Type B pancreatic cell (in vitro differentiated cells): ENCODE measurements at regions not wholly inside any gene's neighbourhood (a gene's known extent, or its start where the extent isn't known, plus 50 kb on each side); places are given as distances from the start of the nearest gene placed in this dataset.
A peak's percentile ranks its signal among the peaks of the same experiment; 100 is the strongest.

Experiments used
- DNase-seq: peaks from one replicate; pipeline ENCODE4 v3.0.0; 2021; ENCODE audit warnings: mixed read lengths; ENCODE audit not compliant: unreplicated experiment; ENCODE audit errors: extremely low spot score
- H3K27ac Mint-ChIP-seq: 2 replicates; pipeline ENCODE4 v1.8.0; 2021; ENCODE audit warnings: mild to moderate bottlenecking, mixed read lengths
- H3K27me3 Mint-ChIP-seq: 2 replicates; pipeline ENCODE4 v1.8.0; 2021; ENCODE audit warnings: mixed read lengths
- H3K36me3 Mint-ChIP-seq: 2 replicates; pipeline ENCODE4 v1.8.0; 2021; ENCODE audit warnings: mixed read lengths
- H3K4me1 Mint-ChIP-seq: one replicate; pipeline ENCODE4 v1.8.0; 2021; ENCODE audit warnings: mixed read lengths; ENCODE audit not compliant: unreplicated experiment
- H3K4me3 Mint-ChIP-seq: 2 replicates; pipeline ENCODE4 v1.8.0; 2021; ENCODE audit warnings: mild to moderate bottlenecking, mixed read lengths
- H3K9me3 Mint-ChIP-seq: 2 replicates; pipeline ENCODE4 v1.8.0; 2021; ENCODE audit warnings: mixed read lengths
- CTCF ChIP-seq: fragments of 200-600 bp; sonication (generic); conservative IDR thresholded peaks from 2 replicates; pipeline ENCODE4 v1.5.0; 2021; ENCODE audit warnings: antibody characterized with exemption, mild to moderate bottlenecking

DNA sequence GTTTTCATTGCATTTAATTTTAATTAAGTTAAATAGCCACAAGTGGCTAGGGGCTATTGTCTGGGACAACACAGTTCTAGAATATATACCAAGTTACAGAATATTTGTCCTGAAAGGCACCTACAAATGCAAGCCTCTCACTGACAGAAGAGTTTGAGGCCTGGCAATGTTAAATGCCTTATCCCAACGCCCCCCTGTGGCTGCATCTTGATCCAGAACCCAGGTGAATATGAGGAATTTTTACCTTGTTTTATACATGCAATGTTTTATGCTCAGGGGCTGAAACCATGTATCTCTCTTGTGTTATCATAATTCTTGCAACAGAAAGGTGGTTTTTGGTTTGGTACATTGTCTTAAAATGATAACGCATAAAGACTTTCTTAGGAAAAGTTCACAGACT lies 71.8 kb upstream of the SEC11C start:
- Mint-ChIP-seq H3K36me3 (no peaks in the 10 kb centered on the region), H3K27ac (no peak overlapping the region), H3K27me3 (peaks cover 5% of the 10 kb centered on the region), H3K4me3 (no peak overlapping the region), H3K9me3 (no peaks in the 10 kb centered on the region), H3K4me1 (peaks cover 8% of the 10 kb centered on the region)
- peak; percentile 64 for TF ChIP-seq CTCF
- no peak for DNase-seq

DNA sequence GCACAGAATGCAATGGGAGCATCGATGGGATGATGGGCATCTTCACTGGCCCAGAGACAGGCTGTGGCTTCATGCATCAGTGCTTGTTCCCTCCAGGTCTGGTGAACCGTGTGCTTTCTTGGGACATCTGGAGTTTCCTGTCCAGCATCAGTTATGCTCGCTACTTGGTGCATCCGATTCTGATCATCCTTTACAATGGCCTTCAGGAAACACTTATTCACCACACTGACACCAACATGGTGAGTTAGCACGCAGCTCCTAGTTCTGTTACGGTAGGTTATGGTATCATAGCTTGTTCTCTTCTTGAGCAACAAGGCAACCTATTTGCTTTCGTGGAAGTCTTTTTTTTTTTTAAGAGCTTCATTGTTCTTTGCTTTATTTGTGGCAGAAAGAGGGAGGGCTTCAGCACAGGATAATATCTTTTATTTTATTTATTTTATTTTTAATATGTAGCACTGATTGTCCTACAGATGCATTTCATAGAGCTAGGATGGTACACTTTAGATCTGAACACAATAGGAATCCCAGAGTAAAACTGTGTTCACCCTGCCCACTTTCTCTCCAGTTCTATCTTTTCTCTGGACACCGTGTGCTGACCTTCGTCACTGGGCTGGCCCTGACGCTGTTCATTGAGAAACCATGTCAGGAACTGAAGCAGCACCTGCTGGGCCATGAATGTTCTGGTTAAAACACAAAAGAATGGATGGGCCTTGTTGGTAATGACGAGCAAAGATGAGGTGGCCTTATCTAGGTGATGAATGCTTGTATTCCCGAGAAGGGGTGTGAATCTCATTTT lies 71.2 kb upstream of the SEC11C start:
- Mint-ChIP-seq H3K4me1 (peaks cover 6% of the 10 kb centered on the region), H3K36me3 (no peaks in the 10 kb centered on the region), H3K27me3 (peaks cover 3% of the 10 kb centered on the region), H3K9me3 (no peaks in the 10 kb centered on the region), H3K4me3 (no peak overlapping the region), H3K27ac (no peak overlapping the region)
- TF ChIP-seq CTCF = no peak
- DNase-seq = no peak

- peak; percentile 85 for DNase-seq
- H3K4me1 Mint-ChIP-seq = peaks cover 5% of the 10 kb centered on the region
- no peaks in the 10 kb centered on the region for H3K9me3 Mint-ChIP-seq
- peak; percentile 93 for TF ChIP-seq CTCF
- H3K4me3 Mint-ChIP-seq = no peak overlapping the region
- no peak overlapping the region for H3K27ac Mint-ChIP-seq
- peaks cover 5% of the 10 kb centered on the region for H3K27me3 Mint-ChIP-seq
- H3K36me3 Mint-ChIP-seq = no peaks in the 10 kb centered on the region
These were observed 69.3 kb upstream of the SEC11C start for GRCh38 chr18:59070181-59070912.

- Mint-ChIP-seq H3K9me3 (no peaks in the 10 kb centered on the region), H3K27ac (no peak overlapping the region), H3K4me3 (no peak overlapping the region), H3K4me1 (peaks cover 5% of the 10 kb centered on the region), H3K27me3 (peaks cover 12% of the 10 kb centered on the region), H3K36me3 (no peaks in the 10 kb centered on the region)
- no peak for DNase-seq
- no peak for TF ChIP-seq CTCF
These were observed 66.8 kb upstream of the SEC11C start for GRCh38 chr18:59072727-59073421.

GRCh38 chr18:59075923-59076322 lies 63.8 kb upstream of the SEC11C start:
- H3K27me3 Mint-ChIP-seq = peaks cover 28% of the 10 kb centered on the region
- no peaks in the 10 kb centered on the region for H3K4me1 Mint-ChIP-seq

More at GRCh38 chr18:59075923-59076322, 63.8 kb upstream of the SEC11C start:
- Mint-ChIP-seq H3K9me3 (no peaks in the 10 kb centered on the region), H3K27ac (no peak overlapping the region), H3K4me3 (no peak overlapping the region), H3K36me3 (no peaks in the 10 kb centered on the region)
- DNase-seq = no peak
- TF ChIP-seq CTCF = no peak
